Forelimb muscle (tissue), 1 donor: ENCODE measurements at regions not wholly inside any gene's neighbourhood (a gene's known extent, or its start where the extent isn't known, plus 50 kb on each side); places are given as distances from the start of the nearest gene placed in this dataset.

Experiments used
- DNase-seq: peaks from one replicate; pipeline ENCODE4 v3.0.0-alpha.2; 2013; ENCODE audit warnings: low read depth

GRCh38 chr2:145654156-145654555 lies 1134.2 kb upstream of the ZEB2 start:
- DNase-seq, result no peak

GRCh38 chr2:145653553-145653952 lies 1133.6 kb upstream of the ZEB2 start:
- no peak for DNase-seq

GRCh38 chr2:145652571-145653545 lies 1132.9 kb upstream of the ZEB2 start:
- peak; percentile 14 for DNase-seq

GRCh38 chr2:145652036-145652435 lies 1132.1 kb upstream of the ZEB2 start:
- DNase-seq, result no peak

- DNase-seq, result no peak
These were observed 1130.3 kb upstream of the ZEB2 start for GRCh38 chr2:145650226-145650625.

GRCh38 chr2:145649061-145649460 lies 1129.1 kb upstream of the ZEB2 start:
- DNase-seq, result no peak

- DNase-seq, result no peak
These were observed 1124.9 kb upstream of the ZEB2 start for GRCh38 chr2:145644820-145645302.

- DNase-seq, result no peak
These were observed 1118.8 kb upstream of the ZEB2 start for GRCh38 chr2:145638675-145639074.

- no peak for DNase-seq
These were observed 1115.9 kb upstream of the ZEB2 start for GRCh38 chr2:145635706-145636427.

- no peak for DNase-seq
These were observed 1111.6 kb upstream of the ZEB2 start for GRCh38 chr2:145631561-145631960.

GRCh38 chr2:145626301-145626700 lies 1106.4 kb upstream of the ZEB2 start:
- DNase-seq, result no peak

- DNase-seq, result no peak
These were observed 1105.2 kb upstream of the ZEB2 start for GRCh38 chr2:145625111-145625510.

- DNase-seq, result no peak
These were observed 1103.2 kb upstream of the ZEB2 start for GRCh38 chr2:145623136-145623535.

- DNase-seq, result no peak
These were observed 1102.4 kb upstream of the ZEB2 start for GRCh38 chr2:145622285-145622684.

GRCh38 chr2:145617906-145618305 lies 1098.0 kb upstream of the ZEB2 start:
- no peak for DNase-seq

GRCh38 chr2:145617420-145617819 lies 1097.5 kb upstream of the ZEB2 start:
- DNase-seq, result no peak

- no peak for DNase-seq
These were observed 1095.7 kb upstream of the ZEB2 start for GRCh38 chr2:145615626-145616025.

- no peak for DNase-seq
These were observed 1090.0 kb upstream of the ZEB2 start for GRCh38 chr2:145609951-145610350.

GRCh38 chr2:145601361-145601925 lies 1081.5 kb upstream of the ZEB2 start:
- DNase-seq, result no peak

GRCh38 chr2:145600811-145601210 lies 1080.9 kb upstream of the ZEB2 start:
- no peak for DNase-seq

GRCh38 chr2:145599756-145600155 lies 1079.8 kb upstream of the ZEB2 start:
- DNase-seq, result no peak

GRCh38 chr2:145598434-145598833 lies 1078.5 kb upstream of the ZEB2 start:
- no peak for DNase-seq
